ENCODE measurements at regions not wholly inside any gene's neighbourhood (a gene's known extent, or its start where the extent isn't known, plus 50 kb on each side); places are given as distances from the start of the nearest gene placed in this dataset.

- no peak for DNase-seq (ENCODE audit: low spot score)
- H3K4me1 ChIP-seq (ENCODE audit: control insufficient read depth in 4 of 4, insufficient read depth in 4 of 4, low read length in 3 of 4), result no peaks in the 10 kb centered on the region
- no peaks in the 10 kb centered on the region for H3K36me3 ChIP-seq (ENCODE audit: control insufficient read depth in 4 of 4, insufficient read depth in 3 of 4, low read depth in 1 of 4, low read length in 3 of 4)
- TF ChIP-seq RXRA (IDR thresholded peaks at IDR 0.05) (no peak), YY1 (IDR thresholded peaks at IDR 0.05) (no peak), CTCF (IDR thresholded peaks at IDR 0.05; ENCODE audit: low read depth, low read length, missing input control) (no peak), EGR1 (IDR thresholded peaks at IDR 0.05; ENCODE audit: low read depth in 2 of 2) (no peak), TAF1 (conservative IDR thresholded peaks at IDR 0.05) (no peak)
- H3K9ac ChIP-seq (ENCODE audit: low read depth in 1 of 2, low read length in 2 of 2), result no peak overlapping the region
- H3K27ac ChIP-seq (ENCODE audit: low read depth in 1 of 2, low read length in 2 of 2), result no peak overlapping the region
- no peaks in the 10 kb centered on the region for H3K9me3 ChIP-seq (ENCODE audit: control insufficient read depth in 4 of 4, low read length in 3 of 4)
- WGBS, result 87% methylated on average over 1 of the region's 1 CpG
- H3K4me3 ChIP-seq (ENCODE audit: low read depth in 1 of 3, low read length in 3 of 3), result no peak overlapping the region
- no peaks in the 10 kb centered on the region for H3K27me3 ChIP-seq (ENCODE audit: control insufficient read depth in 4 of 4, insufficient read depth in 4 of 4, low read length in 3 of 4)
Measured at GRCh38 chrX:125101971-125102755, 217.5 kb upstream of the TEX13C start.

GRCh38 chrX:125103693-125104092, 216.0 kb upstream of the TEX13C start:
- no peaks in the 10 kb centered on the region for H3K27me3 ChIP-seq (ENCODE audit: control insufficient read depth in 4 of 4, insufficient read depth in 4 of 4, low read length in 3 of 4)
- H3K4me1 ChIP-seq (ENCODE audit: control insufficient read depth in 4 of 4, insufficient read depth in 4 of 4, low read length in 3 of 4), result no peaks in the 10 kb centered on the region
- no peaks in the 10 kb centered on the region for H3K9me3 ChIP-seq (ENCODE audit: control insufficient read depth in 4 of 4, low read length in 3 of 4)
- no peak overlapping the region for H3K9ac ChIP-seq (ENCODE audit: low read depth in 1 of 2, low read length in 2 of 2)
- H3K4me3 ChIP-seq (ENCODE audit: low read depth in 1 of 3, low read length in 3 of 3), result no peak overlapping the region
- H3K36me3 ChIP-seq (ENCODE audit: control insufficient read depth in 4 of 4, insufficient read depth in 3 of 4, low read depth in 1 of 4, low read length in 3 of 4), result no peaks in the 10 kb centered on the region
- TF ChIP-seq HNF4A (conservative IDR thresholded peaks at IDR 0.05) (no peak), MAX (IDR thresholded peaks at IDR 0.05) (no peak), CTCF (IDR thresholded peaks at IDR 0.05; ENCODE audit: low read depth, low read length, missing input control) (no peak), NR2F2 (IDR thresholded peaks at IDR 0.05) (no peak), RAD21 (IDR thresholded peaks at IDR 0.05) (no peak), JUND (IDR thresholded peaks at IDR 0.05) (no peak), GABPA (IDR thresholded peaks at IDR 0.05 in 1 of 2, conservative IDR thresholded peaks at IDR 0.05 in 1 of 2) (no peak)
- DNase-seq (ENCODE audit: low spot score), result no peak
- no peak overlapping the region for H3K27ac ChIP-seq (ENCODE audit: low read depth in 1 of 2, low read length in 2 of 2)
- 96% methylated on average over 11 of the region's 11 CpGs for WGBS

- Histone ChIP-seq H3K27ac (ENCODE audit: low read depth in 1 of 2, low read length in 2 of 2) (no peak overlapping the region), H3K9ac (ENCODE audit: low read depth in 1 of 2, low read length in 2 of 2) (no peak overlapping the region), H3K4me1 (ENCODE audit: control insufficient read depth in 4 of 4, insufficient read depth in 4 of 4, low read length in 3 of 4) (no peaks in the 10 kb centered on the region), H3K4me3 (ENCODE audit: low read depth in 1 of 3, low read length in 3 of 3) (no peak overlapping the region), H3K27me3 (ENCODE audit: control insufficient read depth in 4 of 4, insufficient read depth in 4 of 4, low read length in 3 of 4) (no peaks in the 10 kb centered on the region), H3K36me3 (ENCODE audit: control insufficient read depth in 4 of 4, insufficient read depth in 3 of 4, low read depth in 1 of 4, low read length in 3 of 4) (no peaks in the 10 kb centered on the region), H3K9me3 (ENCODE audit: control insufficient read depth in 4 of 4, low read length in 3 of 4) (no peaks in the 10 kb centered on the region)
- DNase-seq (ENCODE audit: low spot score), result no peak
- WGBS, result 92% methylated on average over 3 of the region's 3 CpGs
- TF ChIP-seq ATF3 (IDR thresholded peaks at IDR 0.05) (no peak), TAF1 (conservative IDR thresholded peaks at IDR 0.05) (no peak), FOXA2 (IDR thresholded peaks at IDR 0.05) (no peak), RAD21 (IDR thresholded peaks at IDR 0.05) (no peak), GABPA (IDR thresholded peaks at IDR 0.05 in 1 of 2, conservative IDR thresholded peaks at IDR 0.05 in 1 of 2) (no peak), YY1 (IDR thresholded peaks at IDR 0.05) (no peak), HNF4A (conservative IDR thresholded peaks at IDR 0.05) (no peak), CTCF (IDR thresholded peaks at IDR 0.05; ENCODE audit: low read depth, low read length, missing input control) (no peak), ZBTB33 (IDR thresholded peaks at IDR 0.05) (no peak), RXRA (IDR thresholded peaks at IDR 0.05) (no peak), MAX (IDR thresholded peaks at IDR 0.05) (no peak)
Measured at GRCh38 chrX:125108921-125109320, 210.8 kb upstream of the TEX13C start.

Data from liver (tissue), 8 donors.